GM18951 (cell line): ENCODE measurements at regions not wholly inside any gene's neighbourhood (a gene's known extent, or its start where the extent isn't known, plus 50 kb on each side); places are given as distances from the start of the nearest gene placed in this dataset.

Experiments
- POLR2A ChIP-seq: IDR thresholded peaks from 4 replicates; pipeline ENCODE4 v1.6.1; 2011; ENCODE audit warnings: mild to moderate bottlenecking; ENCODE audit not compliant: insufficient read length, insufficient read depth; ENCODE audit errors: extremely low read depth
- in situ Hi-C: fragments of 300-500 bp; cut with MboI; formaldehyde crosslinking; loops from one replicate; pipeline ENCODE4 v1.12.0; 2022; ENCODE audit warnings: low sequenced_read_pairs, mixed read lengths, inconsistent platforms; ENCODE audit not compliant: unreplicated experiment

DNA sequence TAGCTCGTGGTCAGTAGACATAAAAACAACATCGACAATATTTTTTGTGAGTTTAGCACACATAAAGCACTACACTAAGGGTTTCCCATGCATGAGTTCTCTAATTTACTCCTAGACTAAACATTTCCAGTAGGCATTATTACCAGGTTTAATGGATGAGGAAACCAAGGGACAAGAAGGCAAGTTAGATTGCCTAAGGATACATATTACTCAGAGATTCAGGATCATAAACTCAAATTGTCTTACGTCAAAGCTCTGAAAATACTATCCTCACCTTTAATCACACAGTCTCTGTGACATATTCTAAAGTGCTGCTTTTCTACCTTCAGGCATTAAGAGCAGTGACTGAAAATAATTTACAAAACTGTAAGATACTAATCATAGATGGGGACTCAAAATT, 655.3 kb downstream of the SLC16A7 start:
- TF ChIP-seq POLR2A: no peak
- in situ Hi-C loops: no loop called here

GRCh38 chr12:60252359-60253096, 656.7 kb downstream of the SLC16A7 start:
- in situ Hi-C loops: no loop called here

DNA sequence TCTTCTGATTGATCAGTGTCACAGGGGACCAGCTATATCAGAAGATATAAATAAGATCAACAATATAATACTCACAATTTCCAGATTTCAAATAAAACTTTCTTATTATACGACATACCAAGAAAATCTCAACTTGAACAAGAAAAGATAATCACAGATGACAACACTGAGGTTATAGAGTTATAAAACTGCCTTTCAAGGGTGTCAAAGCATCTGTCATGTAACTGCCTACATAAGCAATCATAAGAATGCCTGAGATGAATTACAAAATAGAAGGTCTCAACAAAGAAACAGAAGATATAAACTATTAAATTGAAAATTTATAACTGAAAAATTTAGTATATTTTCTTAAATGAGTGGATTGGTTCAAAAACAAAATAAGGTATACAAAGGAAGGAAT, 659.2 kb downstream of the SLC16A7 start:
- no peak for TF ChIP-seq POLR2A

More at GRCh38 chr12:60252359-60253096, 656.7 kb downstream of the SLC16A7 start:
- no peak for TF ChIP-seq POLR2A

GRCh38 chr12:60257063-60257462, 661.2 kb downstream of the SLC16A7 start:
- TF ChIP-seq POLR2A: no peak
- in situ Hi-C loops: no loop called here

More for the DNA sequence above, 659.2 kb downstream of the SLC16A7 start:
- in situ Hi-C loops: no loop called here

DNA sequence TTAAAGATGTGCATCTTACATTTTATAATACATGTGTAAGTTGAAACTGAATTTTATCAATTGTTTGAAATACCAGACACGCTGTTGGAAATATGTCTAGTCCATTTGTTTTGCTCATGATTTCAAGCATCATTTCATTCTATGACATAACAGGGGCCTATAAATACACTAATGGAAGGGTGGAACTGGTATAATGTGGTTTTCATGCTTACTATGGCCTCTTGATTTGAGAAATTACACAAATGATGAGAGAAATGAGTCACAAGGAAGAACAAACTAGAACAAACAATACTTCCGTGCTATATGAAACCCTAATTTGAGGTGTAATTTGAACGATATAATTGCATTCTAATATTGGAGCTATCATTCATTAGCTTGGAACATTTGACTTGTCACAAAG, 663.4 kb downstream of the SLC16A7 start:
- no peak for TF ChIP-seq POLR2A
- in situ Hi-C loops: no loop called here

- TF ChIP-seq POLR2A: no peak
- in situ Hi-C loops: no loop called here
These were observed 666.5 kb downstream of the SLC16A7 start for GRCh38 chr12:60262378-60262777.

DNA sequence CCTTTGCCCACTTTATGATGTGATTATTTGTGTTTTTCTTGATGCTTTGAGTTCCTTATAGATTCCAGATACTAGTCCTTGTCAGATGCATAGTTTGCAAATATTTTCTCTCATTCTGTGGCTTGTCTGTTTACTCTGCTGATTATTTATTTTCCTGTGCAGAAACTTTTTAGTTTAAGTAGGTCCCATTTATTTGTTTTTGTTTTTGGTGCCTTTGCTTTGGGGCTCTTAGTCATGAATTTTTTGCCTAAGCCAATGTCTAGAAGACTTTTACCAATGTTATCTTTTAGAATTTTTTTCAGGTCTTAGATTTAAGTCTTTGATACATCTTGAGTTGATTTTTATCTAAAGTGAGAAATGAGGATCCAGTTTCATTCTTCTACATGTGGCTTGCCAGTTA, 667.3 kb downstream of the SLC16A7 start:
- in situ Hi-C loops: no loop called here
- no peak for TF ChIP-seq POLR2A

- in situ Hi-C loops: no loop called here
These were observed 668.1 kb downstream of the SLC16A7 start for GRCh38 chr12:60263836-60264493.

GRCh38 chr12:60265741-60266140, 669.9 kb downstream of the SLC16A7 start:
- TF ChIP-seq POLR2A: no peak

More at GRCh38 chr12:60263836-60264493, 668.1 kb downstream of the SLC16A7 start:
- TF ChIP-seq POLR2A: no peak

DNA sequence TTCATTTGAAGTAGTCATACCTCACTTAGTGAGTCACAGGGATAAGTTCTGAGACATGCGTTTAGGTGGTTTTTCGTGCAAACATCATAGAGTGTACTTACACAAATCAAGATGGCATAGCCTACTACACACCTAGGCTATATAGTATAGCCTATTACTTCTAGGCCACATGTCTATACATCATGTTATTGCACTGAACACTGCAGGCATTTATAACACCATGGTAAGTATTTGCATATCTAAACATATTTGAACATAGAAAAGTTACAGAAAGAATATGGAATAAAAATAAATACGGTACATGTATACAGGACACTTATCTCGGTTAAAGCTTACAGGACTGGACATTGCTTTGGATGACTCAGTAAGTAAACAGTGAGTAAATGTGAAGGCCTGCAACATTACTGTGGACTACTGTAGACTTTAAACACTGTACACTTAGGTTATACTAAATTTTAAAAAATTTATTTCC, 670.6 kb downstream of the SLC16A7 start:
- in situ Hi-C loops: no loop called here
- no peak for TF ChIP-seq POLR2A

More at GRCh38 chr12:60265741-60266140, 669.9 kb downstream of the SLC16A7 start:
- in situ Hi-C loops: no loop called here

GRCh38 chr12:60269611-60270269, 673.9 kb downstream of the SLC16A7 start:
- TF ChIP-seq POLR2A: no peak
- in situ Hi-C loops: no loop called here

GRCh38 chr12:60271816-60272215, 676.0 kb downstream of the SLC16A7 start:
- no peak for TF ChIP-seq POLR2A
- in situ Hi-C loops: no loop called here

DNA sequence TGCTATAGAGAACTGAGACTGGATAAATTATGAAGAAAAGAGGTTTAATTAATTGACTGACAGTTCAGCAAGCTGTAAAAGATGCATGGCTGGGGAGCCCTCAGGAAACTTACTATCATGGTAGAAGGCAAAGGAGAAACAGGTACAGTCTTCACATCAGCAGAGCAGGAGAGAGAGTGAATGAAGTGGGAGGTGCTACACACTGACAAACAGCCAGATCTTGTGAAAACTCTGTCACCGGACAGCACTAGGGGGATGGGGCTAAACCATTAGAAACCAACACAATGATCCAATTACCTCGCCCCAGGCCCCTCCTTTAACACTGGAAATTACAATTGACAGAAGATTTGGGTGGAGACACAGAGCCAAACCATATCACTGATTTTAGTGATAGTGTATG, 682.4 kb downstream of the SLC16A7 start:
- in situ Hi-C loops: no loop called here
- no peak for TF ChIP-seq POLR2A

GRCh38 chr12:60279221-60279620, 683.4 kb downstream of the SLC16A7 start:
- no peak for TF ChIP-seq POLR2A
- in situ Hi-C loops: no loop called here

GRCh38 chr12:60281522-60281921, 685.7 kb downstream of the SLC16A7 start:
- no peak for TF ChIP-seq POLR2A
- in situ Hi-C loops: no loop called here
